Rectal smooth muscle tissue (tissue), 1 donor: ENCODE measurements at regions not wholly inside any gene's neighbourhood (a gene's known extent, or its start where the extent isn't known, plus 50 kb on each side); places are given as distances from the start of the nearest gene placed in this dataset.

Source experiments
- H3K27ac ChIP-seq: one replicate; pipeline ENCODE4 v1.7.0; 2013; ENCODE audit warnings: low read depth, low read length, inconsistent platforms
- H3K27me3 ChIP-seq: one replicate; pipeline ENCODE4 v1.7.0; 2013; ENCODE audit warnings: low read length; ENCODE audit not compliant: control insufficient read depth, insufficient read depth
- H3K36me3 ChIP-seq: one replicate; pipeline ENCODE4 v1.7.0; 2013; ENCODE audit warnings: low read length; ENCODE audit not compliant: control insufficient read depth, insufficient read depth
- H3K4me1 ChIP-seq: one replicate; pipeline ENCODE4 v1.7.0; 2013; ENCODE audit warnings: low read length; ENCODE audit not compliant: control insufficient read depth, insufficient read depth
- H3K4me3 ChIP-seq: one replicate; pipeline ENCODE4 v1.7.0; 2013; ENCODE audit warnings: low read length
- H3K9ac ChIP-seq: one replicate; pipeline ENCODE4 v1.7.0; 2013; ENCODE audit warnings: low read length

GRCh38 chr11:8822469-8822868 lies 88.5 kb upstream of the AKIP1 start:
- no peak overlapping the region for H3K27ac ChIP-seq
- no peak overlapping the region for H3K4me3 ChIP-seq
- no peaks in the 10 kb centered on the region for H3K36me3 ChIP-seq
- no peaks in the 10 kb centered on the region for H3K27me3 ChIP-seq
- no peak overlapping the region for H3K9ac ChIP-seq
- H3K4me1 ChIP-seq = peaks cover 2% of the 10 kb centered on the region

DNA sequence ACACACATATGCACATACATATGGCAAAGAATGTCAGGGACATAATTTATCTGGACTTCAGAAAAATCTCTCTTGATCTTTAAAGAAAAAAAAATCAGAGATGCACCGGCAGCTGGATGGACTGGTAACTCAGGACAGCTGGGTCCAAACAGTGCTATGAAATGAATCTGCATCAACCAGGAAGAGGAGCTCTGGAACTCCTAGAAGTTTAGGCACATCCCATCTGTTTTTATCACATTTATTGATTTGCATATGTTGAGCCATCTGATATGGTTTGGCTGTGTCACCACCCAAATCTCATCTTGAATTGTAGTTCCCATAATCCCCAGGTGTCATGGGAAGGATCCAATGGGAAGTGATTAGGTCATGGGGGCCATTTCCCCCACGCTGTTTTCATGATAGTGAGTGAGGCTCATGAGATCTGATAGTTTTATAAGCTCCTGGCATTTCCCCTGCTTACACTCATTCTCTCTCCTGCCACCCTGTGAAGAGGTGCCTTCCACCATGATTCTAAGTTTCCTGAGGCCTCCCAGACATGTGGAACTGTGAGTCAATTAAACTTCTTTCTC lies 87.7 kb upstream of the AKIP1 start:
- no peak overlapping the region for H3K27ac ChIP-seq
- H3K4me3 ChIP-seq = no peak overlapping the region
- H3K36me3 ChIP-seq = no peaks in the 10 kb centered on the region
- peaks cover 2% of the 10 kb centered on the region for H3K4me1 ChIP-seq
- H3K9ac ChIP-seq = no peak overlapping the region
- H3K27me3 ChIP-seq = no peaks in the 10 kb centered on the region

GRCh38 chr11:8826139-8826786 lies 84.7 kb upstream of the AKIP1 start:
- Histone ChIP-seq H3K9ac (no peak overlapping the region), H3K27ac (peak overlapping the region; percentile 30), H3K4me1 (peaks cover 2% of the 10 kb centered on the region), H3K36me3 (no peaks in the 10 kb centered on the region), H3K4me3 (no peak overlapping the region), H3K27me3 (no peaks in the 10 kb centered on the region)

DNA sequence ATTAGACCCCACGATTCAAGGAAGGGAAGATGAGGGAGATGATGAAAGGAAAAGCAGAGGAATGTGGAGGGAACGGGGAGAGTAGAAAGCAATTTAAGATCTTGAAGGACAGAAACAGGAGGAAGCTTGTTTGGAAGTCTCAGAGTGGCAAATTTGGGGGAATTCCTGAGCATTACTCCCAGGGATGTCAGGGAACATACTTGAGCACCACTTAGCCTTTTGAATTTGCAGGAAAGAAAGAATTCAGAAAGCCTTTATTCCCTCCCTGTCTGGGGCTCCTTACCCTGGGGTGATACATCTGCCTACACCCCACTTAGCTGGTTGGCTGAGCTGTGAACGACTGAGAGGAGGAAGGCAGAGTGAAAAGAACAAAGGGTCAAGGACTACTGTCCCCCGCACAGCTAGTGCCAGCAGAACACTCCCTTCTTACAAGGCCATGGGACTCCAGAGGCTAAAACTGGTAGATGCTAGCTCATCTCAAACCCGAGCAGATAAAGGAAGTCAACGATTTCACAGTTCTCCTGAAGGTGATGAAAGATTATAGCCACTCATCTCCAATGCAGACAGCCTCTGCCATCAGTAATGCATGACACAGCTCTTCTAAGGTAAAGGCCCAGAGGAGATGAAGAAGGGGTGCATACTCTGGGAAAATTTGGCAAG lies 84.0 kb upstream of the AKIP1 start:
- Histone ChIP-seq H3K9ac (no peak overlapping the region), H3K4me1 (peaks cover 2% of the 10 kb centered on the region), H3K27me3 (no peaks in the 10 kb centered on the region), H3K36me3 (no peaks in the 10 kb centered on the region), H3K4me3 (no peak overlapping the region), H3K27ac (no peak overlapping the region)

- peaks cover 8% of the 10 kb centered on the region for H3K4me1 ChIP-seq
- H3K36me3 ChIP-seq = no peaks in the 10 kb centered on the region
- H3K27me3 ChIP-seq = no peaks in the 10 kb centered on the region
- no peak overlapping the region for H3K9ac ChIP-seq
- no peak overlapping the region for H3K4me3 ChIP-seq
- H3K27ac ChIP-seq = no peak overlapping the region
Observed at GRCh38 chr11:8828046-8828445, 82.9 kb upstream of the AKIP1 start.

DNA sequence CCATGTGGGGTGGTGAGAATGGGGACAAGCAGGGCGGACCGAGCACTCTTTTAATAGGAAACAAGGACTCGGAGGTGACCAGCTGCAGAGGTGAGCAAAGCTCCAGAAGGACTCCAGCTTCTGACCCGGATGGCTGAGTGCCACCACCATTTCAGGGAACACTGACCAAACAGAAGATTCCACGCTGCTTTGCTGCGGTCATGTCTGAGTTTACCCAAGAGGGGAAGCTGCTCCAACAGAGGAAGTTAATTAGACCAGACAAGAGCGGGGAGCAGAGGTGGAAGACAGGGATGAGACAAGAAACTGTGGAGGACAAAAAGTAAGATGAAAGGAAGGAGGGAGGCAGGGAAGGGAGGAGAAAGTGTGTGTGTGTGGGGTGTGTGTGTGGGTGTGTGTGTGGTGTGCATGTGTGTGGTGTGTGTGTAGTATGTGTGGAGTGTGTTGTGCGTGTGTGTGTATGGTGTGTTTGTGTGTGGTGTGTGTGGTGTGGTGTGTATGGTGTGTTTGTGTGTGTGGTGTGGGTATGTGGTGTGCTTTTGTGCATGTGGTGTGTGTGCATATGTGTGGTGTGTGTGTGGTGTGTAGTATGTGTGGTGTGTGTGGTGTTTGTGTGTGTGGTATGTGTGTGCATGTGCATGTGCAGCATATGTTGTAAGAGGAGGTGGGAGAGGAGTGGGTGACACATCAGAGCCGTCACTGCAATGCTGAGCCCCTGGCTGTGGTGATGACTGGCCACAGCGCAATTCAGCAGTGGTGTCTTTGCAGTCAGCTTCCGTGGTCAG lies 82.2 kb upstream of the AKIP1 start:
- H3K27ac ChIP-seq = no peak overlapping the region
- H3K9ac ChIP-seq = no peak overlapping the region

GRCh38 chr11:8829556-8829955 lies 81.4 kb upstream of the AKIP1 start:
- Histone ChIP-seq H3K4me3 (no peak overlapping the region), H3K27me3 (no peaks in the 10 kb centered on the region), H3K27ac (no peak overlapping the region), H3K4me1 (peaks cover 15% of the 10 kb centered on the region), H3K36me3 (no peaks in the 10 kb centered on the region), H3K9ac (no peak overlapping the region)

More for the DNA sequence above, 82.2 kb upstream of the AKIP1 start:
- Histone ChIP-seq H3K4me1 (peaks cover 14% of the 10 kb centered on the region), H3K36me3 (no peaks in the 10 kb centered on the region), H3K27me3 (no peaks in the 10 kb centered on the region), H3K4me3 (no peak overlapping the region)

- Histone ChIP-seq H3K4me3 (no peak overlapping the region), H3K9ac (no peak overlapping the region), H3K27me3 (no peaks in the 10 kb centered on the region), H3K36me3 (no peaks in the 10 kb centered on the region), H3K27ac (no peak overlapping the region), H3K4me1 (peaks cover 18% of the 10 kb centered on the region)
Observed at GRCh38 chr11:8830641-8831040, 80.3 kb upstream of the AKIP1 start.

GRCh38 chr11:8831861-8832260 lies 79.1 kb upstream of the AKIP1 start:
- H3K27ac ChIP-seq = peak overlapping the region; percentile 94
- no peaks in the 10 kb centered on the region for H3K36me3 ChIP-seq
- no peak overlapping the region for H3K4me3 ChIP-seq
- no peaks in the 10 kb centered on the region for H3K27me3 ChIP-seq
- H3K4me1 ChIP-seq = peaks cover 16% of the 10 kb centered on the region
- H3K9ac ChIP-seq = no peak overlapping the region

- no peaks in the 10 kb centered on the region for H3K36me3 ChIP-seq
- no peak overlapping the region for H3K9ac ChIP-seq
- no peak overlapping the region for H3K4me3 ChIP-seq
- peak overlapping the region; percentile 94 for H3K27ac ChIP-seq
- H3K4me1 ChIP-seq = peaks cover 16% of the 10 kb centered on the region
- no peaks in the 10 kb centered on the region for H3K27me3 ChIP-seq
Observed at GRCh38 chr11:8832571-8833260, 78.3 kb upstream of the AKIP1 start.

GRCh38 chr11:8833568-8834315 lies 77.2 kb upstream of the AKIP1 start:
- Histone ChIP-seq H3K27ac (peak overlapping the region; percentile 94), H3K4me1 (peaks cover 23% of the 10 kb centered on the region), H3K27me3 (no peaks in the 10 kb centered on the region), H3K9ac (no peak overlapping the region), H3K36me3 (no peaks in the 10 kb centered on the region), H3K4me3 (no peak overlapping the region)
